ENCODE measurements at regions not wholly inside any gene's neighbourhood (a gene's known extent, or its start where the extent isn't known, plus 50 kb on each side); places are given as distances from the start of the nearest gene placed in this dataset.
A peak's percentile ranks its signal among the peaks of the same experiment; 100 is the strongest.

DNA sequence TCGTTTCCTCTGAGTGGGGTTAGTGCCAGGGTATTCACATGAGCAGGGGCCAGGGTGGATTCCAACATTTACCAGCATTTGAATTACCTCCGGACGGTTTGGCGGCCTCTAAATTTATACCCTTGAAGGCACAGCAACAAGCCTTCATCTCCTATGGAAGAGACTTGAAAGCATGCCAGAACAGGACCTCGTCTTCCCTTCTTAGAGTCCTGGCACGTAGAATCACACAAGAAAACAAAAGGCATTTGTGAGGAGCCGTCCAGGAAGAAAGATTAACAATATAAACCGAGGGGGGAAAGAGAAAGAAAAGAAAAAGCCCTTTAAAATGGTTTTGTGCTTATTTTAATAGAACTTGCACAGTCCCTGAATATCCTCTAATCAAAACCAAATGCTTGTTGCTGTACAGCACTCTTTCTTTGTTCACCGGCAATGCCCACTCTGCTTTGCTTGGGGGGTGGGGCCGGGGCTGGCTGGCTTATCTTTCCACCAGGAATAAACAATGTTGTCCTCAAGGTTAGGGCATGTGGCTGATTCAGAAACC, 575.8 kb upstream of the ZNF462 start:
- Histone ChIP-seq H3K14ac (ENCODE audit: insufficient read depth, low read length) (no peak overlapping the region), H2BK15ac (ENCODE audit: low read depth, low read length) (no peak overlapping the region), H2AFZ (ENCODE audit: low read length) (no peak overlapping the region), H3K18ac (ENCODE audit: insufficient read length, low read depth, low read length) (no peak overlapping the region), H3K23ac (ENCODE audit: insufficient read length, low read depth, low read length) (no peak overlapping the region), H2BK20ac (ENCODE audit: low read depth, low read length, poor library complexity, severe bottlenecking) (no peak overlapping the region), H2AK5ac (ENCODE audit: insufficient read length, low read length) (no peak overlapping the region), H3K56ac (ENCODE audit: insufficient read length, low read depth, low read length) (no peak overlapping the region), H2BK12ac (ENCODE audit: insufficient read length, low read depth, low read length) (no peak overlapping the region), H3K79me2 (ENCODE audit: insufficient read depth, low read length) (no peaks in the 10 kb centered on the region), H3K4ac (ENCODE audit: low read depth, low read length) (no peak overlapping the region), H4K20me1 (ENCODE audit: control insufficient read depth, insufficient read depth, insufficient read length) (no peaks in the 10 kb centered on the region), H4K8ac (replicated peaks; ENCODE audit: insufficient read length, low read depth, low read length) (no peak overlapping the region), H4K5ac (ENCODE audit: insufficient read length, low read depth, low read length) (no peak overlapping the region), H3K27ac (ENCODE audit: insufficient read length, low read depth, low read length) (no peak overlapping the region), H3K4me2 (ENCODE audit: insufficient read depth, insufficient read length, low read length) (no peak overlapping the region), H3K9me3 (ENCODE audit: control insufficient read depth, low read depth, low read length) (no peaks in the 10 kb centered on the region), H3K9ac (ENCODE audit: extremely low read depth, insufficient read length, low read length) (no peak overlapping the region), H2BK5ac (ENCODE audit: insufficient read length, low read length) (no peak overlapping the region), H3K23me2 (ENCODE audit: insufficient read length, low read depth, low read length, poor library complexity, severe bottlenecking) (no peaks in the 10 kb centered on the region), H3K79me1 (ENCODE audit: insufficient read depth, low read depth, low read length, poor library complexity, severe bottlenecking) (no peaks in the 10 kb centered on the region), H4K91ac (ENCODE audit: insufficient read length, low read depth, low read length) (no peak overlapping the region), H3K4me1 (ENCODE audit: insufficient read depth, low read length) (no peaks in the 10 kb centered on the region), H3T11ph (ENCODE audit: low read length) (no peak overlapping the region), H3K27me3 (ENCODE audit: insufficient read depth, low read length) (no peaks in the 10 kb centered on the region), H2BK120ac (ENCODE audit: low read depth, low read length, poor library complexity, severe bottlenecking) (no peak overlapping the region)
- no peak for DNase-seq
- H3K27ac Mint-ChIP-seq: peak overlapping the region in 1 of 3 experiments; percentile 74; a peak in 1 of 7 replicates
- peaks cover 23 to 25% of the 10 kb centered on the region in 2 experiments for H3K4me1 Mint-ChIP-seq
- WGBS (ENCODE audit: extremely low coverage, insufficient read length, low lambda C conversion rate): no CpG with 5 or more reads among the region's 10 CpGs
- H3K4me3 Mint-ChIP-seq: no peak overlapping the region
- no peaks in the 10 kb centered on the region for H3K27me3 Mint-ChIP-seq (ENCODE audit: low read depth)
- TF ChIP-seq, protein P1, sequence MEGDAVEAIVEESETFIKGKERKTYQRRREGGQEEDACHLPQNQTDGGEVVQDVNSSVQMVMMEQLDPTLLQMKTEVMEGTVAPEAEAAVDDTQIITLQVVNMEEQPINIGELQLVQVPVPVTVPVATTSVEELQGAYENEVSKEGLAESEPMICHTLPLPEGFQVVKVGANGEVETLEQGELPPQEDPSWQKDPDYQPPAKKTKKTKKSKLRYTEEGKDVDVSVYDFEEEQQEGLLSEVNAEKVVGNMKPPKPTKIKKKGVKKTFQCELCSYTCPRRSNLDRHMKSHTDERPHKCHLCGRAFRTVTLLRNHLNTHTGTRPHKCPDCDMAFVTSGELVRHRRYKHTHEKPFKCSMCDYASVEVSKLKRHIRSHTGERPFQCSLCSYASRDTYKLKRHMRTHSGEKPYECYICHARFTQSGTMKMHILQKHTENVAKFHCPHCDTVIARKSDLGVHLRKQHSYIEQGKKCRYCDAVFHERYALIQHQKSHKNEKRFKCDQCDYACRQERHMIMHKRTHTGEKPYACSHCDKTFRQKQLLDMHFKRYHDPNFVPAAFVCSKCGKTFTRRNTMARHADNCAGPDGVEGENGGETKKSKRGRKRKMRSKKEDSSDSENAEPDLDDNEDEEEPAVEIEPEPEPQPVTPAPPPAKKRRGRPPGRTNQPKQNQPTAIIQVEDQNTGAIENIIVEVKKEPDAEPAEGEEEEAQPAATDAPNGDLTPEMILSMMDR (conservative IDR thresholded peaks at IDR 0.05): no peak
- H3K36me3 Mint-ChIP-seq (ENCODE audit: insufficient read depth in 1 of 3, low read depth in 3 of 3): no peaks in the 10 kb centered on the region
- H3K9me3 Mint-ChIP-seq: no peaks in the 10 kb centered on the region

Data from H9 (cell line).